ENCODE measurements at regions not wholly inside any gene's neighbourhood (a gene's known extent, or its start where the extent isn't known, plus 50 kb on each side); places are given as distances from the start of the nearest gene placed in this dataset.

GRCh38 chr18:75915941-75916623 lies 488.6 kb upstream of the SMIM21 start:
- peak; percentile 32 for DNase-seq (ENCODE audit: low spot score)

- DNase-seq (ENCODE audit: low spot score) = no peak
Measured at GRCh38 chr18:75912829-75913228, 485.3 kb upstream of the SMIM21 start.

- no peak for DNase-seq (ENCODE audit: low spot score)
Measured at GRCh38 chr18:75904416-75904815, 476.9 kb upstream of the SMIM21 start.

- DNase-seq (ENCODE audit: low spot score) = no peak
Measured at GRCh38 chr18:75898651-75899050, 471.1 kb upstream of the SMIM21 start.

- no peak for DNase-seq (ENCODE audit: low spot score)
Measured at GRCh38 chr18:75897386-75897785, 469.9 kb upstream of the SMIM21 start.

GRCh38 chr18:75896865-75897264 lies 469.4 kb upstream of the SMIM21 start:
- peak; percentile 21 for DNase-seq (ENCODE audit: low spot score)

- DNase-seq (ENCODE audit: low spot score) = no peak
Measured at GRCh38 chr18:75895135-75895534, 467.6 kb upstream of the SMIM21 start.

GRCh38 chr18:75884728-75885127 lies 457.2 kb upstream of the SMIM21 start:
- DNase-seq (ENCODE audit: low spot score) = no peak

- no peak for DNase-seq (ENCODE audit: low spot score)
Measured at GRCh38 chr18:75880925-75881504, 453.5 kb upstream of the SMIM21 start.

GRCh38 chr18:75880266-75880665 lies 452.8 kb upstream of the SMIM21 start:
- DNase-seq (ENCODE audit: low spot score) = no peak

- DNase-seq (ENCODE audit: low spot score) = no peak
Measured at GRCh38 chr18:75879196-75879595, 451.7 kb upstream of the SMIM21 start.

GRCh38 chr18:75875559-75875958 lies 448.1 kb upstream of the SMIM21 start:
- DNase-seq (ENCODE audit: low spot score) = no peak

GRCh38 chr18:75874401-75875089 lies 447.0 kb upstream of the SMIM21 start:
- DNase-seq (ENCODE audit: low spot score) = no peak

- no peak for DNase-seq (ENCODE audit: low spot score)
Measured at GRCh38 chr18:75871596-75871995, 444.1 kb upstream of the SMIM21 start.

- DNase-seq (ENCODE audit: low spot score) = no peak
Measured at GRCh38 chr18:75869162-75869561, 441.7 kb upstream of the SMIM21 start.

- DNase-seq (ENCODE audit: low spot score) = no peak
Measured at GRCh38 chr18:75868031-75868430, 440.5 kb upstream of the SMIM21 start.

- no peak for DNase-seq (ENCODE audit: low spot score)
Measured at GRCh38 chr18:75865639-75866038, 438.1 kb upstream of the SMIM21 start.

- DNase-seq (ENCODE audit: low spot score) = no peak
Measured at GRCh38 chr18:75864816-75865215, 437.3 kb upstream of the SMIM21 start.

GRCh38 chr18:75863696-75864095 lies 436.2 kb upstream of the SMIM21 start:
- no peak for DNase-seq (ENCODE audit: low spot score)

GRCh38 chr18:75862458-75862857 lies 435.0 kb upstream of the SMIM21 start:
- DNase-seq (ENCODE audit: low spot score) = no peak

GRCh38 chr18:75860166-75860565 lies 432.7 kb upstream of the SMIM21 start:
- no peak for DNase-seq (ENCODE audit: low spot score)

GRCh38 chr18:75859533-75859932 lies 432.0 kb upstream of the SMIM21 start:
- no peak for DNase-seq (ENCODE audit: low spot score)

GRCh38 chr18:75858754-75859153 lies 431.3 kb upstream of the SMIM21 start:
- DNase-seq (ENCODE audit: low spot score) = no peak

All from AG08395 (cell line).